H1 (cell line): ENCODE measurements at regions not wholly inside any gene's neighbourhood (a gene's known extent, or its start where the extent isn't known, plus 50 kb on each side); places are given as distances from the start of the nearest gene placed in this dataset.

Experiments
- CBX8 ChIP-seq: fragments of 300-800, 300-1000 bp; sonication (generic); IDR thresholded peaks from 2 replicates; pipeline ENCODE4 v1.7.1; 2016; ENCODE audit warnings: low read depth, low read length, borderline replicate concordance
- KDM4A ChIP-seq: IDR thresholded peaks from one replicate; pipeline ENCODE4 v1.7.1; 2012; ENCODE audit warnings: low read depth, mild to moderate bottlenecking, moderate library complexity, low read length, inconsistent platforms; ENCODE audit not compliant: severe bottlenecking
- SIX5 ChIP-seq: IDR thresholded peaks from 2 replicates; pipeline ENCODE4 v1.6.1; 2011; ENCODE audit warnings: mild to moderate bottlenecking, low read depth, low read length
- SP4 ChIP-seq: IDR thresholded peaks from 2 replicates; pipeline ENCODE4 v1.6.1; 2012; ENCODE audit warnings: low read length, inconsistent platforms
- TF ChIP-seq, protein P1 (sequence below): fragments of 300-600 bp; sonication (generic); IDR thresholded peaks from 2 replicates; pipeline ENCODE4 v1.7.1; 2012; ENCODE audit warnings: low read length, moderate library complexity, mild to moderate bottlenecking, inconsistent platforms; ENCODE audit not compliant: insufficient replicate concordance

DNA sequence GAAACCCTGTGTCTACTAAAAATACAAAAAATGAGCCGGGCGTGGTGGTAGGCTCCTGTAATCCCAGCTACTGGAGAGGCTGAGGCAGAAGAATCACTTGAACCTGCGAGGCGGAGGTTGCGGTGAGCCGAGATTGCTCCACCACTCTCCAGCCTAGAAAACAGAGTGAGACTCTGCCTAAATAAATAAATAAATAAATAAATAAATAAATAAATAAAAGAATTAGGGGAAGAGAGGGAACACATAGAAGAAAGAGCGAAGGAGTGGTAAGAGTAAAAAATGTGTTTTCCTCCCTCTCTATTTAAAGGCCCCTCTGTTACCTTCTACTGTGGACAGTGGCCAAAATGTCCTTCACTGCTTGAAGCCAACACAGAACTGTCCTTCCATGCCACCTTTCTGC lies 103.9 kb upstream of the SOX21 start (continued):
- TF ChIP-seq, protein P1, sequence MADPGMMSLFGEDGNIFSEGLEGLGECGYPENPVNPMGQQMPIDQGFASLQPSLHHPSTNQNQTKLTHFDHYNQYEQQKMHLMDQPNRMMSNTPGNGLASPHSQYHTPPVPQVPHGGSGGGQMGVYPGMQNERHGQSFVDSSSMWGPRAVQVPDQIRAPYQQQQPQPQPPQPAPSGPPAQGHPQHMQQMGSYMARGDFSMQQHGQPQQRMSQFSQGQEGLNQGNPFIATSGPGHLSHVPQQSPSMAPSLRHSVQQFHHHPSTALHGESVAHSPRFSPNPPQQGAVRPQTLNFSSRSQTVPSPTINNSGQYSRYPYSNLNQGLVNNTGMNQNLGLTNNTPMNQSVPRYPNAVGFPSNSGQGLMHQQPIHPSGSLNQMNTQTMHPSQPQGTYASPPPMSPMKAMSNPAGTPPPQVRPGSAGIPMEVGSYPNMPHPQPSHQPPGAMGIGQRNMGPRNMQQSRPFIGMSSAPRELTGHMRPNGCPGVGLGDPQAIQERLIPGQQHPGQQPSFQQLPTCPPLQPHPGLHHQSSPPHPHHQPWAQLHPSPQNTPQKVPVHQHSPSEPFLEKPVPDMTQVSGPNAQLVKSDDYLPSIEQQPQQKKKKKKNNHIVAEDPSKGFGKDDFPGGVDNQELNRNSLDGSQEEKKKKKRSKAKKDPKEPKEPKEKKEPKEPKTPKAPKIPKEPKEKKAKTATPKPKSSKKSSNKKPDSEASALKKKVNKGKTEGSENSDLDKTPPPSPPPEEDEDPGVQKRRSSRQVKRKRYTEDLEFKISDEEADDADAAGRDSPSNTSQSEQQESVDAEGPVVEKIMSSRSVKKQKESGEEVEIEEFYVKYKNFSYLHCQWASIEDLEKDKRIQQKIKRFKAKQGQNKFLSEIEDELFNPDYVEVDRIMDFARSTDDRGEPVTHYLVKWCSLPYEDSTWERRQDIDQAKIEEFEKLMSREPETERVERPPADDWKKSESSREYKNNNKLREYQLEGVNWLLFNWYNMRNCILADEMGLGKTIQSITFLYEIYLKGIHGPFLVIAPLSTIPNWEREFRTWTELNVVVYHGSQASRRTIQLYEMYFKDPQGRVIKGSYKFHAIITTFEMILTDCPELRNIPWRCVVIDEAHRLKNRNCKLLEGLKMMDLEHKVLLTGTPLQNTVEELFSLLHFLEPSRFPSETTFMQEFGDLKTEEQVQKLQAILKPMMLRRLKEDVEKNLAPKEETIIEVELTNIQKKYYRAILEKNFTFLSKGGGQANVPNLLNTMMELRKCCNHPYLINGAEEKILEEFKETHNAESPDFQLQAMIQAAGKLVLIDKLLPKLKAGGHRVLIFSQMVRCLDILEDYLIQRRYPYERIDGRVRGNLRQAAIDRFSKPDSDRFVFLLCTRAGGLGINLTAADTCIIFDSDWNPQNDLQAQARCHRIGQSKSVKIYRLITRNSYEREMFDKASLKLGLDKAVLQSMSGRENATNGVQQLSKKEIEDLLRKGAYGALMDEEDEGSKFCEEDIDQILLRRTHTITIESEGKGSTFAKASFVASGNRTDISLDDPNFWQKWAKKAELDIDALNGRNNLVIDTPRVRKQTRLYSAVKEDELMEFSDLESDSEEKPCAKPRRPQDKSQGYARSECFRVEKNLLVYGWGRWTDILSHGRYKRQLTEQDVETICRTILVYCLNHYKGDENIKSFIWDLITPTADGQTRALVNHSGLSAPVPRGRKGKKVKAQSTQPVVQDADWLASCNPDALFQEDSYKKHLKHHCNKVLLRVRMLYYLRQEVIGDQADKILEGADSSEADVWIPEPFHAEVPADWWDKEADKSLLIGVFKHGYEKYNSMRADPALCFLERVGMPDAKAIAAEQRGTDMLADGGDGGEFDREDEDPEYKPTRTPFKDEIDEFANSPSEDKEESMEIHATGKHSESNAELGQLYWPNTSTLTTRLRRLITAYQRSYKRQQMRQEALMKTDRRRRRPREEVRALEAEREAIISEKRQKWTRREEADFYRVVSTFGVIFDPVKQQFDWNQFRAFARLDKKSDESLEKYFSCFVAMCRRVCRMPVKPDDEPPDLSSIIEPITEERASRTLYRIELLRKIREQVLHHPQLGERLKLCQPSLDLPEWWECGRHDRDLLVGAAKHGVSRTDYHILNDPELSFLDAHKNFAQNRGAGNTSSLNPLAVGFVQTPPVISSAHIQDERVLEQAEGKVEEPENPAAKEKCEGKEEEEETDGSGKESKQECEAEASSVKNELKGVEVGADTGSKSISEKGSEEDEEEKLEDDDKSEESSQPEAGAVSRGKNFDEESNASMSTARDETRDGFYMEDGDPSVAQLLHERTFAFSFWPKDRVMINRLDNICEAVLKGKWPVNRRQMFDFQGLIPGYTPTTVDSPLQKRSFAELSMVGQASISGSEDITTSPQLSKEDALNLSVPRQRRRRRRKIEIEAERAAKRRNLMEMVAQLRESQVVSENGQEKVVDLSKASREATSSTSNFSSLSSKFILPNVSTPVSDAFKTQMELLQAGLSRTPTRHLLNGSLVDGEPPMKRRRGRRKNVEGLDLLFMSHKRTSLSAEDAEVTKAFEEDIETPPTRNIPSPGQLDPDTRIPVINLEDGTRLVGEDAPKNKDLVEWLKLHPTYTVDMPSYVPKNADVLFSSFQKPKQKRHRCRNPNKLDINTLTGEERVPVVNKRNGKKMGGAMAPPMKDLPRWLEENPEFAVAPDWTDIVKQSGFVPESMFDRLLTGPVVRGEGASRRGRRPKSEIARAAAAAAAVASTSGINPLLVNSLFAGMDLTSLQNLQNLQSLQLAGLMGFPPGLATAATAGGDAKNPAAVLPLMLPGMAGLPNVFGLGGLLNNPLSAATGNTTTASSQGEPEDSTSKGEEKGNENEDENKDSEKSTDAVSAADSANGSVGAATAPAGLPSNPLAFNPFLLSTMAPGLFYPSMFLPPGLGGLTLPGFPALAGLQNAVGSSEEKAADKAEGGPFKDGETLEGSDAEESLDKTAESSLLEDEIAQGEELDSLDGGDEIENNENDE: no peak
- no peak for TF ChIP-seq SIX5
- TF ChIP-seq KDM4A: no peak
- no peak for TF ChIP-seq SP4
- no peak for TF ChIP-seq CBX8
